Thyroid gland (tissue), 4 donors: ENCODE measurements at regions not wholly inside any gene's neighbourhood (a gene's known extent, or its start where the extent isn't known, plus 50 kb on each side); places are given as distances from the start of the nearest gene placed in this dataset.

Experiments
- DNase-seq, 2 donors: peaks; one replicate each; pipeline ENCODE4 v3.0.0-alpha.2; 2019
- H3K27ac ChIP-seq, 3 donors: fragments of 200-600 bp; sonication (generic); 1 replicate in 2 of 3; 2 replicates in 1 of 3; pipeline ENCODE4 v1.5.1; 2016 to 2019; ENCODE audit warnings: mild to moderate bottlenecking in 1 of 3, moderate library complexity in 1 of 3
- H3K27me3 ChIP-seq: fragments of 200-600 bp; sonication (generic); one replicate; pipeline ENCODE4 v1.5.1; 2019
- H3K36me3 ChIP-seq, 2 donors: fragments of 200-600 bp; sonication (generic); one replicate each; pipeline ENCODE4 v1.5.1; 2016 to 2019
- H3K4me1 ChIP-seq, 2 donors: fragments of 200-600 bp; sonication (generic); one replicate each; pipeline ENCODE4 v1.5.1; 2017 to 2019
- H3K4me3 ChIP-seq, 3 donors: fragments of 200-600 bp; sonication (generic); replicated peaks in 1 of 3; 1 replicate in 2 of 3; 2 replicates in 1 of 3; pipeline ENCODE4 v1.5.1; 2016; ENCODE audit warnings: mild to moderate bottlenecking in 1 of 3
- H3K9me3 ChIP-seq: fragments of 200-600 bp; sonication (generic); one replicate; pipeline ENCODE4 v1.5.1; 2017
- POLR2A ChIP-seq, 2 donors: fragments of 450-650 bp; IDR thresholded peaks; one replicate each; pipeline ENCODE4 v1.6.1; 2017; ENCODE audit warnings: antibody characterized with exemption in 2 of 2, mild to moderate bottlenecking in 2 of 2, moderate library complexity in 1 of 2
- WGBS, 2 donors: methylation state at CpG; one replicate each; pipeline ENCODE4 v1.1.5; 2017; 5-methylcytosine and 5-hydroxymethylcytosine counted together
- intact Hi-C: fragments of 100-400 bp; cut with DNase I; formaldehyde crosslinking; loops from one replicate; pipeline ENCODE4 v1.15.1; 2023
- TF ChIP-seq, protein P1 (sequence below), 6 experiments: fragments of 200-600 bp in 3 of 6; fragments of 450-650 bp in 3 of 6; sonication (generic) in 3 of 6; IDR thresholded peaks; one replicate each; pipeline ENCODE4 v1.5.1; 2016 to 2019; ENCODE audit warnings: antibody characterized with exemption in 6 of 6, mild to moderate bottlenecking in 2 of 6, inconsistent platforms in 1 of 6, moderate library complexity in 1 of 6

DNA sequence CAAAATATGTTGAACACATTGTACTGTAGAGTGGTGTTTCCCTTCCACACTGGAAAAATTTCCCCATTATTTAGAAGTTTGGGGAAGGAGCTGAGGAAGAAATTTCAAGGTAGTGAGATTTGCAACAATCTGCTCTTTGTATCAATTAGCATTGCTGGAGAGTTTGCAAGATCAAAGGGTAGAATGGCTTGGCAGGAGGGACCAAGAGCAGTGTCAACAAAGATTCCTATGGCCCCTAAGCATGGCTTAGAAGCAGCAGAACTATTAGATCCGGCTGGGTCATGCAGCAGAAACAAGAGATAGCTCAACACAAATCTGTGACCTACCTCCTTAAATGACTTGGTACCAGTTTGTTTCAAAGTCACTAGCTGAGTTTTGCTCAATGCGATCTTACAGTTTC lies 175.0 kb downstream of the C3orf38 start:
- intact Hi-C loops: no loop called here
- TF ChIP-seq POLR2A (IDR thresholded peaks at IDR 0.05): no peak
- TF ChIP-seq, protein P1, sequence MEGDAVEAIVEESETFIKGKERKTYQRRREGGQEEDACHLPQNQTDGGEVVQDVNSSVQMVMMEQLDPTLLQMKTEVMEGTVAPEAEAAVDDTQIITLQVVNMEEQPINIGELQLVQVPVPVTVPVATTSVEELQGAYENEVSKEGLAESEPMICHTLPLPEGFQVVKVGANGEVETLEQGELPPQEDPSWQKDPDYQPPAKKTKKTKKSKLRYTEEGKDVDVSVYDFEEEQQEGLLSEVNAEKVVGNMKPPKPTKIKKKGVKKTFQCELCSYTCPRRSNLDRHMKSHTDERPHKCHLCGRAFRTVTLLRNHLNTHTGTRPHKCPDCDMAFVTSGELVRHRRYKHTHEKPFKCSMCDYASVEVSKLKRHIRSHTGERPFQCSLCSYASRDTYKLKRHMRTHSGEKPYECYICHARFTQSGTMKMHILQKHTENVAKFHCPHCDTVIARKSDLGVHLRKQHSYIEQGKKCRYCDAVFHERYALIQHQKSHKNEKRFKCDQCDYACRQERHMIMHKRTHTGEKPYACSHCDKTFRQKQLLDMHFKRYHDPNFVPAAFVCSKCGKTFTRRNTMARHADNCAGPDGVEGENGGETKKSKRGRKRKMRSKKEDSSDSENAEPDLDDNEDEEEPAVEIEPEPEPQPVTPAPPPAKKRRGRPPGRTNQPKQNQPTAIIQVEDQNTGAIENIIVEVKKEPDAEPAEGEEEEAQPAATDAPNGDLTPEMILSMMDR (IDR thresholded peaks at IDR 0.05): no peak
- no peaks in the 10 kb centered on the region for H3K4me1 ChIP-seq
- WGBS, 2 donors: 72 to 83% methylated on average over 2 of the region's 2 CpGs
- H3K4me3 ChIP-seq: no peak overlapping the region
- no peaks in the 10 kb centered on the region for H3K9me3 ChIP-seq
- H3K27me3 ChIP-seq: no peaks in the 10 kb centered on the region
- H3K36me3 ChIP-seq: no peaks in the 10 kb centered on the region
- DNase-seq: no peak
- H3K27ac ChIP-seq: no peak overlapping the region

DNA sequence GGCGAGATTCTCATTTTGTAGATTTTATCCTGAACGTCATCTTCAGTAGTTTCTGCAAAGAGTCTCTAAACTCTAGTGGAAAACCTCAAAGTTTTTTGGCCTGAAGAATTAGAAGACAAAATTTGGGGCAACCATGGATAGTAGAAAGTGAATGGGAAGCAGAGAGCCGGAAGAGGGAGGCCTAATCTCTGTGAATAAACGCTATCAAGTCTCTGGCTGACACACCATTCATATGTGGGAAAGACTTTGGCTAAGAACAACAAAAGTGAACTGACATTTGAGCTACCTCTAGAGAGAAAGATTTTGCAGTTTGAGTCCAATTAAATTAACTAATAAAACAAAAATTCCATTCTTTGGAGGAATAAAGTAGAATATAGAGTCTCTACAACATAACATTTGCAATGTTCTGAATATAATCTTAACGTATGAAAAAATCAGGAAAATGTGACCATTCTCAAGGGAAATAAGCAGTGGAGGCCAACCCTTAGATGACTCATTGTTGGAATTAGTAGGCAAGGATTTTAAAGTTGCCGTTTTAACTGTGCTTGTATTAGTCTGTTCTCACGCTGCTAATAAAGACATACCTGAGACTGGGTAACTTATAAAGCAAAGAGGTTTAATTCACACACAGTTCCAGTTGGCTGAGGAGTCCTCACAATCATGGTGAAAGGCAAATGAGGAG lies 184.6 kb downstream of the C3orf38 start:
- H3K4me3 ChIP-seq: no peak overlapping the region
- TF ChIP-seq, protein P1 (IDR thresholded peaks at IDR 0.05): no peak
- TF ChIP-seq POLR2A (IDR thresholded peaks at IDR 0.05): no peak
- intact Hi-C loops: no loop called here
- no peaks in the 10 kb centered on the region for H3K27me3 ChIP-seq
- WGBS, 2 donors: 80 to 83% methylated on average over 7 of the region's 7 CpGs
- no peaks in the 10 kb centered on the region for H3K9me3 ChIP-seq
- no peaks in the 10 kb centered on the region for H3K36me3 ChIP-seq
- no peak for DNase-seq
- H3K27ac ChIP-seq: no peak overlapping the region
- H3K4me1 ChIP-seq: no peaks in the 10 kb centered on the region

DNA sequence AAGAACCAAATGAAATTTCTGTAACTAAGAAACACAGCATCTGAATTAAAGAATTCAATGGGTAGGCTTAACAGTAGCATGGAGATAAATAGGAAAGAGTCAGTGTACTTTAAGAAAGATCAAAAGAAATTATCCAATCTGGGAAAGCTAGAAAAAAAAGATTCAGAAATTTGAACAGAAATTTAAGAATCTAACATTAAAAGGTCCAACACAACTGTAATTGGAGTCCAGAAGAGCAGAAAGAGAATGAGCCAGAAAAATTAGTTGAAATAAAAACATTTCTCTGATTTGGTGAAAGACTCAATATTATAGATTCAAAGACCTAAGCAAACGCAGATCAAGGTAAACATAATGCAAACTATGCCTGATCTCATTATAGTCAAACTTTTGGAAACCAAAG lies 187.1 kb downstream of the C3orf38 start:
- no peaks in the 10 kb centered on the region for H3K9me3 ChIP-seq
- no peak overlapping the region for H3K4me3 ChIP-seq
- no peaks in the 10 kb centered on the region for H3K27me3 ChIP-seq
- H3K4me1 ChIP-seq: no peaks in the 10 kb centered on the region
- DNase-seq: no peak
- no peak overlapping the region for H3K27ac ChIP-seq
- no peaks in the 10 kb centered on the region for H3K36me3 ChIP-seq
- WGBS, 2 donors: 83 to 87% methylated on average over 1 of the region's 1 CpG
- TF ChIP-seq POLR2A (IDR thresholded peaks at IDR 0.05): no peak
- TF ChIP-seq, protein P1 (IDR thresholded peaks at IDR 0.05): no peak
- intact Hi-C loops: no loop called here

DNA sequence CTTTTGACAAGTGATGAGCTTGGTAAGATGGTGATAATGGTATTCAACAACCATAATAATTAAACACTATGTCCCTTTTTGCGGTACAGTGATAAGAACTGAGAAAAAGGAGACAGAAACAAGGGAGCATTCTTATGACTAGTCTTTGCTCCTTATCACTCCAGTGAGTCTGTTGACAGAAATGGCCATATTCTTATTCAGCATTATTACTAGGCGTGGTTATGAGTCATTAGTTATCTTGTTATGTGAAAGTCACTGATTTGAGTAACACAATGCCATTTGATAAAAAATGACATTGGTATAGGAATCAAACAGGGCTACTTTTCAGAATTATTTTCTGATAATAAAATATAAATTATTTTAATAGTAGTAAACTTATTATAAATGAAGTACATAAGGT lies 193.5 kb downstream of the C3orf38 start:
- Histone ChIP-seq H3K4me1 (no peaks in the 10 kb centered on the region), H3K4me3 (no peak overlapping the region), H3K9me3 (no peaks in the 10 kb centered on the region), H3K36me3 (no peaks in the 10 kb centered on the region), H3K27me3 (no peaks in the 10 kb centered on the region), H3K27ac (no peak overlapping the region)
- 94 to 98% methylated on average over 2 of the region's 2 CpGs for WGBS, 2 donors
- intact Hi-C loops: no loop called here
- DNase-seq: no peak
- no peak for TF ChIP-seq POLR2A (IDR thresholded peaks at IDR 0.05)
- TF ChIP-seq, protein P1 (IDR thresholded peaks at IDR 0.05): no peak

DNA sequence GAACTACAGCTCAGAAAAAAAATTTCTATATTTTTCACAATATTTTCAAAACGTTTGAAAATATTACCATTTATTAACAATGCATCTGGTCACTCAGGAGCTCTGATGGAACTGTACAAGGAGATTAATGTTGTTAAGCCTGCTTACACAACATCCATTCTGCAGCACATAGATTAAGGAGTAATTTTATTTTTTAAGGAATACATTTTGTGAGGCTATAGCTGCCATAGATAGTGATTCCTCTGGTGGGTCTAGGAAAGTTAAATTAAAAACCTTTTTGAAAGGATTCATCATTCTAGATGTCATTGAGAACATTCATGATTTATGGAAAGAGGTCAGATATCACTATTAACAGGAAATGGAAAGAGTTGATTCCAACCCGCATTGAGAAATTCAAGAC lies 196.9 kb downstream of the C3orf38 start:
- DNase-seq: no peak
- Histone ChIP-seq H3K36me3 (no peaks in the 10 kb centered on the region), H3K4me3 (no peak overlapping the region), H3K9me3 (no peaks in the 10 kb centered on the region), H3K27me3 (no peaks in the 10 kb centered on the region), H3K27ac (no peak overlapping the region), H3K4me1 (no peaks in the 10 kb centered on the region)
- TF ChIP-seq, protein P1 (IDR thresholded peaks at IDR 0.05): no peak
- no peak for TF ChIP-seq POLR2A (IDR thresholded peaks at IDR 0.05)
- intact Hi-C loops: no loop called here
- 75 to 82% methylated on average over 2 of the region's 2 CpGs for WGBS, 2 donors
